ENCODE measurements at regions not wholly inside any gene's neighbourhood (a gene's known extent, or its start where the extent isn't known, plus 50 kb on each side); places are given as distances from the start of the nearest gene placed in this dataset.

DNA sequence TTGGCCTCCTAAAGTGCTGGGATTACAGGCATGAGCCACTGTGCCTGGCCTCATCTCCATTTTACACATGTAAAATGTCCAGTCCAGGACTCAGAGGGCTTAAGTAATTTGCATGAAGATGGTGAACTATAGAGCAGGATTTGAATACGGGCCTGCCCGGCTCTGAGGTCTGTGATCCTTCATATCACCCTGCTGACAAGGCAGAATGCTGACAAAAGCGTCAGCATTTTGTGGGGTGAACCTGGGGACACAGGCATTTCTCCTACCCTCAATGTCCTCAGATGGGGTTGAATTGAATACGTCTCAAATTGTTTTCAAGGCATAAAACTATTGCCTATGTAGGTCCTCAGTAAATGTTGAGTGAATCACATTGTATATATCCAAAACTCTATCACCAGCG, 57.2 kb upstream of the GATA6 start:
- Histone ChIP-seq H3K9me3 (replicated peaks in 1 of 2; ENCODE audit: control insufficient read depth in 2 of 2, insufficient read depth in 1 of 2, low read depth in 1 of 2, low read length in 2 of 2) (no peaks in the 10 kb centered on the region), H3K4me1 (ENCODE audit: control insufficient read depth in 2 of 2, insufficient read depth in 1 of 2, low read depth in 1 of 2, low read length in 2 of 2) (peaks cover 0 to 4% of the 10 kb centered on the region in 2 donors), H2AK5ac (ENCODE audit: low read depth, low read length) (no peak overlapping the region), H2BK5ac (ENCODE audit: low read length) (no peak overlapping the region), H3K79me1 (ENCODE audit: low read depth, low read length) (no peaks in the 10 kb centered on the region), H3K23ac (ENCODE audit: low read depth, low read length, poor library complexity) (no peak overlapping the region), H2BK120ac (ENCODE audit: low read depth, low read length) (no peak overlapping the region), H2BK12ac (ENCODE audit: low read length) (no peak overlapping the region), H3K4me3 (ENCODE audit: low read length in 2 of 2) (no peak overlapping the region), H3K9ac (ENCODE audit: low read depth, low read length, poor library complexity) (no peak overlapping the region), H4K8ac (ENCODE audit: low read depth, low read length) (no peak overlapping the region), H3K4me2 (ENCODE audit: insufficient read depth, low read length, poor library complexity, severe bottlenecking) (no peak overlapping the region), H3K4ac (ENCODE audit: low read length) (no peak overlapping the region), H2AFZ (ENCODE audit: low read length) (no peak overlapping the region), H2BK15ac (ENCODE audit: low read length) (no peak overlapping the region), H3K27me3 (ENCODE audit: control insufficient read depth in 3 of 3, insufficient read depth in 3 of 3, low read depth in 1 of 3, low read length in 3 of 3) (peaks cover 0 to 3% (median 0%) of the 10 kb centered on the region in 3 experiments), H3K36me3 (replicated peaks in 1 of 2; ENCODE audit: control insufficient read depth in 2 of 2, insufficient read depth in 2 of 2, low read length in 2 of 2) (no peaks in the 10 kb centered on the region), H3K27ac (replicated peaks; ENCODE audit: low read length) (no peak overlapping the region), H3K18ac (ENCODE audit: low read length) (no peak overlapping the region), H3K14ac (ENCODE audit: low read length) (no peak overlapping the region), H4K91ac (ENCODE audit: low read depth, low read length, poor library complexity) (no peak overlapping the region)
- WGBS, 2 donors (ENCODE audit: extremely low coverage in 2 of 2, insufficient read length in 2 of 2, insufficient replicate concordance in 1 of 2) = no CpG with 5 or more reads among the region's 5 CpGs
- no peak for DNase-seq (ENCODE audit: low spot score)

DNA sequence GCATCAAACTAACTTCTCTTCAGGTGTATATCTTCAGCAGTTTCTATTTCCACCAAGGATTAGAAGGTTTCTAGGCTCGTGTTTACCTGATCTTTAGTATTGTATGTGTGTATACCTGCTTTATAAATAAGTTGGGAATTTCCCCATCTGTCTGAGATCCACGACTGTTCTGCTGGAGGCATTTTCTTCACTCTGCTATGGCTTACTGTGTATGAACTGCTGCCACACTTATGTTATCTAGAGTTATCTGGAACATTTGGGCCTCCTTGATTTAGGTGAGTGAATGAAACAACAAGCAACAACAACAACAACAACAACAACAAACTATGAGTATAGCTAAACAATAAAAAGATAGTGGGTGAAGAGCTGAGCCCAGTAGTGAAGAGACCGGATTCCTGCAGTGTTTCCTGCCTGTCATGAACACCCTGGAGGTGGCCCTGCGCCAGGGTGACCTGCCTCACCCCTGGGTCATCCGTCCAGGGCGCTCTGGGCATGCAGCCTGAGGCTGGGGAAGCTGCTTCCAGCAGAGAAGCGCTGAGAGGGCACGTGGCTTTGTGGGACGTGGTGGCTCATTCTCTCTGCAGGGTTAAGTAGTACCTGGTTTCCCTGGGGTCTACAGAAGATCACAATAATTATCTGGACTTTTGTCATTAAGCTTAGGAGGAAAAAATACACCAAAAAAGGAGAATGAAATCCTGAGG, 56.1 kb upstream of the GATA6 start:
- Histone ChIP-seq H3K18ac (ENCODE audit: low read length) (no peak overlapping the region), H3K9ac (ENCODE audit: low read depth, low read length, poor library complexity) (no peak overlapping the region), H3K4ac (ENCODE audit: low read length) (no peak overlapping the region), H3K9me3 (replicated peaks in 1 of 2; ENCODE audit: control insufficient read depth in 2 of 2, insufficient read depth in 1 of 2, low read depth in 1 of 2, low read length in 2 of 2) (no peaks in the 10 kb centered on the region), H2BK5ac (ENCODE audit: low read length) (no peak overlapping the region), H3K14ac (ENCODE audit: low read length) (no peak overlapping the region), H3K4me2 (ENCODE audit: insufficient read depth, low read length, poor library complexity, severe bottlenecking) (no peak overlapping the region), H2AK5ac (ENCODE audit: low read depth, low read length) (no peak overlapping the region), H3K4me1 (ENCODE audit: control insufficient read depth in 2 of 2, insufficient read depth in 1 of 2, low read depth in 1 of 2, low read length in 2 of 2) (peaks cover 0 to 4% of the 10 kb centered on the region in 2 donors), H3K23ac (ENCODE audit: low read depth, low read length, poor library complexity) (no peak overlapping the region), H4K8ac (ENCODE audit: low read depth, low read length) (no peak overlapping the region), H3K27ac (replicated peaks; ENCODE audit: low read length) (no peak overlapping the region), H3K79me1 (ENCODE audit: low read depth, low read length) (no peaks in the 10 kb centered on the region), H2AFZ (ENCODE audit: low read length) (no peak overlapping the region), H2BK15ac (ENCODE audit: low read length) (no peak overlapping the region), H3K36me3 (replicated peaks in 1 of 2; ENCODE audit: control insufficient read depth in 2 of 2, insufficient read depth in 2 of 2, low read length in 2 of 2) (no peaks in the 10 kb centered on the region), H3K27me3 (ENCODE audit: control insufficient read depth in 3 of 3, insufficient read depth in 3 of 3, low read depth in 1 of 3, low read length in 3 of 3) (peaks cover 0 to 3% (median 0%) of the 10 kb centered on the region in 3 experiments), H3K4me3 (ENCODE audit: low read length in 2 of 2) (no peak overlapping the region), H4K91ac (ENCODE audit: low read depth, low read length, poor library complexity) (no peak overlapping the region), H2BK120ac (ENCODE audit: low read depth, low read length) (no peak overlapping the region), H2BK12ac (ENCODE audit: low read length) (no peak overlapping the region)
- WGBS, 2 donors (ENCODE audit: extremely low coverage in 2 of 2, insufficient read length in 2 of 2, insufficient replicate concordance in 1 of 2) = no CpG with 5 or more reads among the region's 9 CpGs
- DNase-seq (ENCODE audit: low spot score) = no peak

DNA sequence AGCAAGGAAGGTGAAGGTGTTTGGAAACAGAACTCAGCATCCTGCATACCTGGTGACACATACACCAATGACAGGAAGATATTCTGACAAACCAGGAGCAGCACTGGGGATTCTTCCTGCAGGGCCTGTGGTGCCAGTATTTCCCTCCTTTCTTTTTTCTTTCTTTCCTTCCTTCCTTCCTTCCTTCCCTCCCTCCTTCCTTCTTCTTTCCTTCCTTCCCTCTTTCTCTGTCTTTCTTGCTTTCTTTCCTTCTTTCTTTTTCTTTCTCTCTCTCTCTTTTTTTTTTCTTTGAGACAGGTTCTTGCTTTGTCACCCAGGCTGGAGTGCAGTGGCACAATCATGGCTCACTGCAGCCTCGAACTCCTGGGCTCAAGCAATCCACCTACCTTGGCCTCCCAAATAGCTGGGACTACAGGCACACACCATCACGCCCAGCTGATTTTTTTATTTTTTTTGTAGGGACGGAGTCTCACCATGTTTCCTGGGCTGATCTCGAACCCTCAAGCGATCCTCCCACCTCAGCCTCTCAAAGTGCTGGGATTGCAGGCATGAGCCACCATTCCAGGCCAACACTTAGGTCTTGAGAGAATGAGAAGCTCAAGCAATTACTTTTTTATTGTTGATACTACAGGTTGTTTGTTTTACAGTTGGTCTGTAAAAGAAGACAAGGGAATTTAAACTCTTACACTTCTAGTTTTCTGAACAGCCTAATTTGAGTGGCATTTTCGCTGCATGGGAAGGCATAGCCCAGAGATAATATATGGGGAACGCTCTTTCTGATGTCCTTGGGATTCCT, 54.7 kb upstream of the GATA6 start:
- Histone ChIP-seq H2BK5ac (ENCODE audit: low read length) (no peak overlapping the region), H2BK12ac (ENCODE audit: low read length) (no peak overlapping the region), H2BK120ac (ENCODE audit: low read depth, low read length) (no peak overlapping the region), H4K91ac (ENCODE audit: low read depth, low read length, poor library complexity) (no peak overlapping the region), H3K4me2 (ENCODE audit: insufficient read depth, low read length, poor library complexity, severe bottlenecking) (no peak overlapping the region), H2BK15ac (ENCODE audit: low read length) (no peak overlapping the region), H3K4me3 (ENCODE audit: low read length in 2 of 2) (no peak overlapping the region), H3K14ac (ENCODE audit: low read length) (no peak overlapping the region), H3K4me1 (ENCODE audit: control insufficient read depth in 2 of 2, insufficient read depth in 1 of 2, low read depth in 1 of 2, low read length in 2 of 2) (peaks cover 0 to 4% of the 10 kb centered on the region in 2 donors), H3K23ac (ENCODE audit: low read depth, low read length, poor library complexity) (no peak overlapping the region), H3K18ac (ENCODE audit: low read length) (no peak overlapping the region), H3K36me3 (replicated peaks in 1 of 2; ENCODE audit: control insufficient read depth in 2 of 2, insufficient read depth in 2 of 2, low read length in 2 of 2) (no peaks in the 10 kb centered on the region), H3K9ac (ENCODE audit: low read depth, low read length, poor library complexity) (no peak overlapping the region), H4K8ac (ENCODE audit: low read depth, low read length) (no peak overlapping the region), H3K79me1 (ENCODE audit: low read depth, low read length) (no peaks in the 10 kb centered on the region), H3K27me3 (ENCODE audit: control insufficient read depth in 3 of 3, insufficient read depth in 3 of 3, low read depth in 1 of 3, low read length in 3 of 3) (peaks cover 0 to 3% (median 0%) of the 10 kb centered on the region in 3 experiments), H3K9me3 (replicated peaks in 1 of 2; ENCODE audit: control insufficient read depth in 2 of 2, insufficient read depth in 1 of 2, low read depth in 1 of 2, low read length in 2 of 2) (no peaks in the 10 kb centered on the region), H2AFZ (ENCODE audit: low read length) (no peak overlapping the region), H3K27ac (replicated peaks; ENCODE audit: low read length) (no peak overlapping the region), H2AK5ac (ENCODE audit: low read depth, low read length) (no peak overlapping the region), H3K4ac (ENCODE audit: low read length) (no peak overlapping the region)
- WGBS, 2 donors (ENCODE audit: extremely low coverage in 2 of 2, insufficient read length in 2 of 2, insufficient replicate concordance in 1 of 2) = no CpG with 5 or more reads among the region's 7 CpGs
- DNase-seq (ENCODE audit: low spot score) = no peak

- H3K27ac ChIP-seq (replicated peaks; ENCODE audit: low read length) = no peak overlapping the region
- H3K36me3 ChIP-seq (replicated peaks in 1 of 2; ENCODE audit: control insufficient read depth in 2 of 2, insufficient read depth in 2 of 2, low read length in 2 of 2) = no peaks in the 10 kb centered on the region
- no peak overlapping the region for H3K4me3 ChIP-seq (ENCODE audit: low read length in 2 of 2)
- no peaks in the 10 kb centered on the region for H3K79me1 ChIP-seq (ENCODE audit: low read depth, low read length)
- no peak overlapping the region for H2AFZ ChIP-seq (ENCODE audit: low read length)
- H3K23ac ChIP-seq (ENCODE audit: low read depth, low read length, poor library complexity) = no peak overlapping the region
- H2BK5ac ChIP-seq (ENCODE audit: low read length) = no peak overlapping the region
- peaks cover 0 to 3% (median 0%) of the 10 kb centered on the region in 3 experiments for H3K27me3 ChIP-seq (ENCODE audit: control insufficient read depth in 3 of 3, insufficient read depth in 3 of 3, low read depth in 1 of 3, low read length in 3 of 3)
- H3K9ac ChIP-seq (ENCODE audit: low read depth, low read length, poor library complexity) = no peak overlapping the region
- DNase-seq (ENCODE audit: low spot score) = no peak
- H3K4ac ChIP-seq (ENCODE audit: low read length) = no peak overlapping the region
- H2BK15ac ChIP-seq (ENCODE audit: low read length) = no peak overlapping the region
- H3K4me1 ChIP-seq (ENCODE audit: control insufficient read depth in 2 of 2, insufficient read depth in 1 of 2, low read depth in 1 of 2, low read length in 2 of 2) = peaks cover 0 to 2% of the 10 kb centered on the region in 2 donors
- no CpG with 5 or more reads among the region's 4 CpGs for WGBS, 2 donors (ENCODE audit: extremely low coverage in 2 of 2, insufficient read length in 2 of 2, insufficient replicate concordance in 1 of 2)
- H3K4me2 ChIP-seq (ENCODE audit: insufficient read depth, low read length, poor library complexity, severe bottlenecking) = no peak overlapping the region
- no peak overlapping the region for H2BK12ac ChIP-seq (ENCODE audit: low read length)
- H2AK5ac ChIP-seq (ENCODE audit: low read depth, low read length) = no peak overlapping the region
- no peak overlapping the region for H4K91ac ChIP-seq (ENCODE audit: low read depth, low read length, poor library complexity)
- no peak overlapping the region for H2BK120ac ChIP-seq (ENCODE audit: low read depth, low read length)
- H4K8ac ChIP-seq (ENCODE audit: low read depth, low read length) = no peak overlapping the region
- H3K18ac ChIP-seq (ENCODE audit: low read length) = peak overlapping the region; percentile 76
- no peaks in the 10 kb centered on the region for H3K9me3 ChIP-seq (replicated peaks in 1 of 2; ENCODE audit: control insufficient read depth in 2 of 2, insufficient read depth in 1 of 2, low read depth in 1 of 2, low read length in 2 of 2)
- no peak overlapping the region for H3K14ac ChIP-seq (ENCODE audit: low read length)
Measured at GRCh38 chr18:22115573-22115972, 53.8 kb upstream of the GATA6 start.

Data from neuronal stem cell (in vitro differentiated cells).